MCF 10A (cell line): ENCODE measurements at regions not wholly inside any gene's neighbourhood (a gene's known extent, or its start where the extent isn't known, plus 50 kb on each side); places are given as distances from the start of the nearest gene placed in this dataset.

ENCODE experiments used
- BruUV-seq: library from RNA; stranded (reverse); fragments of 400-500 nt; replicated peaks from 2 replicates; lab custom pipeline; 2021; lab: Mats Ljungman, UMichigan
- CTCF ChIA-PET: fragments of 300-600 bp; sonication (Branson Sonifier 250); formaldehyde crosslinking; extraction: SDS; loops from one replicate; lab custom pipeline; 2021; ENCODE audit warnings: antibody characterized with exemption, inconsistent platforms; lab: Yijun Ruan, JAX
- POLR2A ChIA-PET: fragments of 300-600, 350-650 bp; sonication (Branson Sonifier 250); formaldehyde crosslinking; extraction: SDS; loops from one replicate; lab custom pipeline; 2020; ENCODE audit warnings: antibody characterized with exemption, inconsistent platforms; lab: Yijun Ruan, JAX
- DNase-seq: peaks from one replicate; pipeline ENCODE4 v3.0.0-alpha.2; 2018; ENCODE audit not compliant: unreplicated experiment
- H3K27ac Mint-ChIP-seq: one replicate; pipeline ENCODE4 v1.8.0; 2022; ENCODE audit warnings: mild to moderate bottlenecking, low read depth, mixed read lengths; ENCODE audit not compliant: unreplicated experiment
- H3K27me3 Mint-ChIP-seq: one replicate; pipeline ENCODE4 v1.8.0; 2022; ENCODE audit warnings: mixed read lengths; ENCODE audit not compliant: insufficient read depth, unreplicated experiment
- H3K36me3 Mint-ChIP-seq: one replicate; pipeline ENCODE4 v1.8.0; 2022; ENCODE audit warnings: mild to moderate bottlenecking, moderate library complexity, mixed read lengths; ENCODE audit not compliant: insufficient read depth, unreplicated experiment
- H3K4me1 Mint-ChIP-seq: one replicate; pipeline ENCODE4 v1.8.0; 2022; ENCODE audit warnings: mixed read lengths; ENCODE audit not compliant: insufficient read depth, unreplicated experiment
- H3K4me3 Mint-ChIP-seq: one replicate; pipeline ENCODE4 v1.8.0; 2022; ENCODE audit warnings: mild to moderate bottlenecking, moderate library complexity, mixed read lengths; ENCODE audit not compliant: unreplicated experiment
- H3K9me3 Mint-ChIP-seq: one replicate; pipeline ENCODE4 v1.8.0; 2022; ENCODE audit warnings: mixed read lengths; ENCODE audit not compliant: unreplicated experiment
- intact Hi-C: fragments of 100-400 bp; cut with micrococcal nuclease; formaldehyde crosslinking; loops from 2 replicates; pipeline ENCODE4 v1.14.1; 2022
- TF ChIP-seq, protein P1 (sequence below): fragments of 200-600 bp; IDR thresholded peaks from one replicate; pipeline ENCODE4 v1.8.0; 2022; ENCODE audit warnings: antibody characterized with exemption, mild to moderate bottlenecking; ENCODE audit not compliant: unreplicated experiment

GRCh38 chrX:120795301-120795700 lies 80.4 kb downstream of the CT47B1 start:
- peaks cover 15% of the 10 kb centered on the region for H3K4me1 Mint-ChIP-seq
- peak; percentile 24 for DNase-seq
- intact Hi-C loops = no loop called here
- no peaks in the 10 kb centered on the region for H3K27me3 Mint-ChIP-seq
- CTCF ChIA-PET = no interaction called here
- no peaks in the 10 kb centered on the region for H3K9me3 Mint-ChIP-seq
- BruUV-seq = no TSS peak
- no peaks in the 10 kb centered on the region for H3K36me3 Mint-ChIP-seq
- no peak overlapping the region for H3K4me3 Mint-ChIP-seq
- TF ChIP-seq, protein P1, sequence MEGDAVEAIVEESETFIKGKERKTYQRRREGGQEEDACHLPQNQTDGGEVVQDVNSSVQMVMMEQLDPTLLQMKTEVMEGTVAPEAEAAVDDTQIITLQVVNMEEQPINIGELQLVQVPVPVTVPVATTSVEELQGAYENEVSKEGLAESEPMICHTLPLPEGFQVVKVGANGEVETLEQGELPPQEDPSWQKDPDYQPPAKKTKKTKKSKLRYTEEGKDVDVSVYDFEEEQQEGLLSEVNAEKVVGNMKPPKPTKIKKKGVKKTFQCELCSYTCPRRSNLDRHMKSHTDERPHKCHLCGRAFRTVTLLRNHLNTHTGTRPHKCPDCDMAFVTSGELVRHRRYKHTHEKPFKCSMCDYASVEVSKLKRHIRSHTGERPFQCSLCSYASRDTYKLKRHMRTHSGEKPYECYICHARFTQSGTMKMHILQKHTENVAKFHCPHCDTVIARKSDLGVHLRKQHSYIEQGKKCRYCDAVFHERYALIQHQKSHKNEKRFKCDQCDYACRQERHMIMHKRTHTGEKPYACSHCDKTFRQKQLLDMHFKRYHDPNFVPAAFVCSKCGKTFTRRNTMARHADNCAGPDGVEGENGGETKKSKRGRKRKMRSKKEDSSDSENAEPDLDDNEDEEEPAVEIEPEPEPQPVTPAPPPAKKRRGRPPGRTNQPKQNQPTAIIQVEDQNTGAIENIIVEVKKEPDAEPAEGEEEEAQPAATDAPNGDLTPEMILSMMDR = no peak
- POLR2A ChIA-PET = no interaction called here
- H3K27ac Mint-ChIP-seq = no peak overlapping the region

GRCh38 chrX:120794525-120794975 lies 81.1 kb downstream of the CT47B1 start:
- H3K4me3 Mint-ChIP-seq = no peak overlapping the region
- no peaks in the 10 kb centered on the region for H3K27me3 Mint-ChIP-seq
- DNase-seq = peak; percentile 25
- intact Hi-C loops = no loop called here
- TF ChIP-seq, protein P1 = no peak
- POLR2A ChIA-PET = no interaction called here
- no peak overlapping the region for H3K27ac Mint-ChIP-seq
- H3K36me3 Mint-ChIP-seq = no peaks in the 10 kb centered on the region
- no peaks in the 10 kb centered on the region for H3K9me3 Mint-ChIP-seq
- BruUV-seq = no TSS peak
- CTCF ChIA-PET = interaction anchor here (1.0 kb wide), 1 partner anchor 9 kb away, joined by 3 read pairs; no protein-coding TSS in a partner anchor
- H3K4me1 Mint-ChIP-seq = peaks cover 20% of the 10 kb centered on the region

DNA sequence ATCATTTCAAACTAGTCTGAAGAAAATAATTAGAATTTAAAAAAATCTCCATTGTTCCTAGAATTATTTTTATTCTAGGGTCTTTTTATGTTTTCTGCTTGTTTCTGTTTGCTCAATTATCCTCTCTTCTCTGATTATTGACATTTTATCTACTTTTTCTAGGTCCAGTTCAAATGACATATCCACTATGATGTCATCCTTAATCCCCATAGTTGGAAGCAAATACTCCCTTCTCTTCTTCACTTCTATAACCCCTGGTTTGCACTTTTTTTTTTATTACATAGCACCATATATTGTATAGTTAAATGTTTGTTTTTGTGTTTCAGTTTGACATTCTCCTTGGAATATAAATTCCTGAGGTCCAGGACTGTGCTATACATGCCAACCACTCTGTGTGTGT lies 82.6 kb downstream of the CT47B1 start:
- TF ChIP-seq, protein P1 = no peak
- Mint-ChIP-seq H3K27me3 (no peaks in the 10 kb centered on the region), H3K9me3 (no peaks in the 10 kb centered on the region), H3K4me3 (no peak overlapping the region), H3K27ac (no peak overlapping the region), H3K4me1 (peaks cover 20% of the 10 kb centered on the region), H3K36me3 (no peaks in the 10 kb centered on the region)
- CTCF ChIA-PET = no interaction called here
- BruUV-seq = no TSS peak
- POLR2A ChIA-PET = no interaction called here
- intact Hi-C loops = no loop called here
- no peak for DNase-seq

- Mint-ChIP-seq H3K4me1 (peaks cover 20% of the 10 kb centered on the region), H3K4me3 (no peak overlapping the region), H3K9me3 (no peaks in the 10 kb centered on the region), H3K27me3 (no peaks in the 10 kb centered on the region), H3K27ac (no peak overlapping the region), H3K36me3 (no peaks in the 10 kb centered on the region)
- intact Hi-C loops = no loop called here
- no TSS peak for BruUV-seq
- POLR2A ChIA-PET = interaction anchor here (0.6 kb wide), 1 partner anchor 305 kb away, joined by 3 read pairs; no protein-coding TSS in a partner anchor
- DNase-seq = peak; percentile 93
- CTCF ChIA-PET = interaction anchor here (0.7 to 3.3 kb wide), 13 partner anchors 10 to 1495 kb away, joined by 3 to 17 read pairs (median 3); no protein-coding TSS in a partner anchor
- TF ChIP-seq, protein P1 = no peak
Observed at GRCh38 chrX:120791013-120791643, 84.5 kb downstream of the CT47B1 start.
